ENCODE measurements at regions not wholly inside any gene's neighbourhood (a gene's known extent, or its start where the extent isn't known, plus 50 kb on each side); places are given as distances from the start of the nearest gene placed in this dataset.

GRCh38 chr5:114969482-114969881 is 200.2 kb downstream of the TRIM36 start:
- no peak for TF ChIP-seq CTCF (conservative IDR thresholded peaks at IDR 0.05 in 1 of 2, IDR thresholded peaks at IDR 0.05 in 1 of 2; ENCODE audit: extremely low read depth in 1 of 2, insufficient read depth in 1 of 2, low read depth in 1 of 2, low read length in 2 of 2)
- no peak for TF ChIP-seq EZH2 (IDR thresholded peaks at IDR 0.05; ENCODE audit: borderline replicate concordance, low read length)
